SK-N-SH (cell line): ENCODE measurements at regions not wholly inside any gene's neighbourhood (a gene's known extent, or its start where the extent isn't known, plus 50 kb on each side); places are given as distances from the start of the nearest gene placed in this dataset.

Source experiments
- CTCF ChIA-PET: fragments of 300-600, 350-600 bp; formaldehyde crosslinking; extraction: SDS; loops from one replicate; lab custom pipeline; 2021; lab: Yijun Ruan, JAX
- POLR2A ChIA-PET: fragments of 350-600 bp; sonication (Branson Sonifier 250); formaldehyde crosslinking; extraction: SDS; loops from one replicate; lab custom pipeline; 2020; ENCODE audit warnings: antibody characterized with exemption, inconsistent platforms; lab: Yijun Ruan, JAX
- DNase-seq: peaks from one replicate; pipeline ENCODE4 v3.0.0; 2012
- H2AFZ ChIP-seq: fragments of 200-600 bp; sonication (generic); 2 replicates; pipeline ENCODE4 v1.8.1; 2016; ENCODE audit warnings: antibody characterized with exemption, mild to moderate bottlenecking, low read depth
- H3F3A ChIP-seq: fragments of 200-600 bp; sonication (generic); replicated peaks from 2 replicates; pipeline ENCODE3; 2016; ENCODE audit warnings: antibody characterized with exemption, mild to moderate bottlenecking; ENCODE audit not compliant: insufficient read depth
- H3K27ac ChIP-seq, 2 experiments: fragments of 200-500 bp in 1 of 2; fragments of 200-600 bp in 1 of 2; sonication (Bioruptor generic) in 1 of 2; sonication (generic), shearing (Covaris generic) in 1 of 2; 2 replicates each; pipeline versions ENCODE4 v1.5.1 to v1.6.1; 2014 to 2016; ENCODE audit warnings: low read depth in 2 of 2, inconsistent platforms in 1 of 2, low read length in 1 of 2, mild to moderate bottlenecking in 1 of 2, mixed read lengths in 1 of 2
- H3K27me3 ChIP-seq: fragments of 200-600 bp; sonication (generic), shearing (Covaris generic); 2 replicates; pipeline ENCODE4 v1.6.1; 2016; ENCODE audit warnings: mixed run types; ENCODE audit not compliant: insufficient read depth
- H3K36me3 ChIP-seq, 2 experiments: fragments of 200-500 bp in 1 of 2; fragments of 200-600 bp in 1 of 2; sonication (Bioruptor generic) in 1 of 2; sonication (generic) in 1 of 2; replicated peaks in 1 of 2; 2 replicates each; pipeline versions ENCODE3 to v1.5.1; 2014 to 2016; ENCODE audit warnings: low read length in 1 of 2, mild to moderate bottlenecking in 1 of 2; ENCODE audit not compliant: insufficient read depth in 2 of 2, control insufficient read depth in 1 of 2
- H3K4me1 ChIP-seq, 2 experiments: fragments of 200-500 bp in 1 of 2; fragments of 200-600 bp in 1 of 2; sonication (Bioruptor generic) in 1 of 2; sonication (generic), shearing (Covaris generic) in 1 of 2; 2 replicates each; pipeline versions ENCODE4 v1.5.1 to v1.6.1; 2014 to 2016; ENCODE audit warnings: low read depth in 1 of 2, low read length in 1 of 2, mixed run types in 1 of 2; ENCODE audit not compliant: insufficient read depth in 2 of 2, control insufficient read depth in 1 of 2
- H3K4me2 ChIP-seq: fragments of 200-600 bp; sonication (generic), shearing (Covaris generic); 2 replicates; pipeline ENCODE4 v1.6.1; 2017; ENCODE audit warnings: mixed run types
- H3K4me3 ChIP-seq, 2 experiments: fragments of 200-500 bp in 1 of 2; fragments of 200-600 bp in 1 of 2; sonication (Bioruptor generic) in 1 of 2; sonication (generic), shearing (Covaris generic) in 1 of 2; 2 replicates each; pipeline versions ENCODE4 v1.5.1 to v1.8.1; 2014 to 2016; ENCODE audit warnings: low read depth in 2 of 2, inconsistent platforms in 1 of 2, low read length in 1 of 2, mild to moderate bottlenecking in 1 of 2, mixed read lengths in 1 of 2, moderate library complexity in 1 of 2
- H3K79me2 ChIP-seq: fragments of 200-600 bp; sonication (generic); 2 replicates; pipeline ENCODE4 v1.8.1; 2017; ENCODE audit warnings: mild to moderate bottlenecking; ENCODE audit not compliant: insufficient read depth
- H3K9ac ChIP-seq: fragments of 200-600 bp; sonication (generic); 2 replicates; pipeline ENCODE4 v1.6.1; 2017; ENCODE audit warnings: mixed run types
- H3K9me2 ChIP-seq: fragments of 200-600 bp; sonication (generic); 2 replicates; pipeline ENCODE4 v1.6.1; 2017; ENCODE audit warnings: mixed run types
- H3K9me3 ChIP-seq: fragments of 200-600 bp; sonication (generic); 2 replicates; pipeline ENCODE4 v1.6.1; 2017; ENCODE audit warnings: mixed run types, mild to moderate bottlenecking, moderate library complexity
- H4K20me1 ChIP-seq: fragments of 200-600 bp; sonication (generic); 2 replicates; pipeline ENCODE4 v1.6.1; 2017; ENCODE audit warnings: mild to moderate bottlenecking, mixed run types; ENCODE audit not compliant: insufficient read depth
- ELF1 ChIP-seq: IDR thresholded peaks from 2 replicates; pipeline ENCODE4 v1.4.0; 2012
- FOSL2 ChIP-seq: IDR thresholded peaks from 2 replicates; pipeline ENCODE4 v1.4.0; 2012; ENCODE audit warnings: low read depth, mild to moderate bottlenecking, moderate library complexity, borderline replicate concordance
- FOXM1 ChIP-seq: IDR thresholded peaks from 2 replicates; pipeline ENCODE4 v1.4.0; 2012; ENCODE audit warnings: low read depth, mild to moderate bottlenecking
- IRF3 ChIP-seq: fragments of 150-350 bp; IDR thresholded peaks from 2 replicates; pipeline ENCODE4 v1.6.1; 2016; ENCODE audit warnings: mild to moderate bottlenecking, low read depth, low read length
- NFIC ChIP-seq: IDR thresholded peaks from 2 replicates; pipeline ENCODE4 v1.4.0; 2012; ENCODE audit warnings: borderline replicate concordance
- NRF1 ChIP-seq: IDR thresholded peaks from 2 replicates; pipeline ENCODE4 v1.6.1; 2012; ENCODE audit warnings: low read depth, mild to moderate bottlenecking, low read length
- POLR2AphosphoS5 ChIP-seq: IDR thresholded peaks from 2 replicates; pipeline ENCODE4 v1.6.1; 2012; ENCODE audit warnings: low read depth, low read length
- RAD21 ChIP-seq: IDR thresholded peaks from 2 replicates; pipeline ENCODE4 v1.6.1; 2012; ENCODE audit warnings: mild to moderate bottlenecking, low read length
- SIN3A ChIP-seq: IDR thresholded peaks from 2 replicates; pipeline ENCODE4 v1.6.1; 2012; ENCODE audit warnings: low read depth, mild to moderate bottlenecking, low read length, moderate library complexity, borderline replicate concordance
- SMC3 ChIP-seq: IDR thresholded peaks from 2 replicates; pipeline ENCODE4 v1.6.1; 2012; ENCODE audit warnings: low read depth, low read length, improper control_type of control experiment
- TAF1 ChIP-seq: IDR thresholded peaks from 2 replicates; pipeline ENCODE4 v1.6.1; 2012; ENCODE audit warnings: low read depth, mild to moderate bottlenecking, low read length, moderate library complexity, borderline replicate concordance
- TEAD4 ChIP-seq: IDR thresholded peaks from 2 replicates; pipeline ENCODE4 v1.4.0; 2012; ENCODE audit warnings: mild to moderate bottlenecking, borderline replicate concordance; ENCODE audit not compliant: insufficient read depth
- WGBS: methylation state at CpG from one replicate; pipeline ENCODE4 v1.1.6; 2017; ENCODE audit warnings: low lambda C conversion rate; 5-methylcytosine and 5-hydroxymethylcytosine counted together
- TF ChIP-seq, protein P1 (sequence below): IDR thresholded peaks from 2 replicates; pipeline ENCODE4 v1.4.0; 2012; ENCODE audit warnings: low read depth, borderline replicate concordance
- TF ChIP-seq, protein P2 (sequence below): fragments of 200-600 bp; sonication (generic); IDR thresholded peaks from 2 replicates; pipeline ENCODE4 v1.6.1; 2017; ENCODE audit warnings: antibody characterized with exemption, mild to moderate bottlenecking, moderate library complexity

DNA sequence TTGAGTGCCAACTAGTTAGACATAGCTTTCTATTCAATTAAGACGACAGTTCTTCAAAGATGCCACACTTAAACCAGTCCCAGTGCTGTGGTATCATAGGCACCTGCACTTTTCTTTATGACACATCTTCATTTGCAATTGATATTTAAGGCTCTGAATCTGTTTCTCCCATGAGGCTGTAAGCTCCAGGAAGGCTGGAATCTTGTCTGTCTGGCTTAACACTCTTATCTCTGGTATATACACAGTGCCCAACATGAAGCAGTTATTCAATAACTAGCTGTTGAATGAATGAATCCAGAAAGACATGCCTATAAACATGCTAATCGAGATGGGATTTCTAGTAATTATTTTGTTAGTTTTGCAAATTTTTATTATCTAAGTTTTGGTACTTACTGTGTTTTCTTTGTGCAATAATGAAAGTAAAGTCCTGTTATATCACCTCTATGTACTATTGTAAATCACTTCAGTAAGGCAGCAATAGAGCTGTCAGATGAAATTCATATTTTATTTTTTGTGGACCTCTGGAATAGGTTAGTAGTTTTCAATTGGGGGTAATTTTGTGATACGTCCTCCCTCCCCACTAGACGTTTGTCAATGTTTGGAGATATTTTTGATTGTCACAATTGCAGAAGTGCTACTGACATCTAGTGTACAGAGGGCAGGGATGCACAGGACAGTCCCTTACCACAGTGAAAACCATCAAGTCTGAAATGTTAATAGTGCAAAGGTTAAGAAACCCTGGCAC lies 51.3 kb upstream of the STEAP4 start:
- H3K9me3 ChIP-seq, result no peaks in the 10 kb centered on the region
- H3K27me3 ChIP-seq, result no peaks in the 10 kb centered on the region
- peak overlapping the region; percentile 16 to 19; a peak in 2 of 4 replicates for H3K4me3 ChIP-seq
- H3K36me3 ChIP-seq, result no peaks in the 10 kb centered on the region
- H3K27ac ChIP-seq, result no peak overlapping the region
- H4K20me1 ChIP-seq, result no peaks in the 10 kb centered on the region
- WGBS, result 18% methylated on average over 4 of the region's 4 CpGs
- H3K9ac ChIP-seq, result no peak overlapping the region
- CTCF ChIA-PET, result interaction anchor here (0.6 to 7.2 kb wide), 12 partner anchors 9 to 221 kb away, joined by 3 to 66 read pairs (median 4); no protein-coding TSS in a partner anchor
- H3K9me2 ChIP-seq, result no peaks in the 10 kb centered on the region
- H2AFZ ChIP-seq, result no peak overlapping the region
- DNase-seq, result peak; percentile 9
- POLR2A ChIA-PET, result no interaction called here
- H3K4me1 ChIP-seq, result no peaks in the 10 kb centered on the region; a peak in 2 of 4 replicates
- H3K79me2 ChIP-seq, result no peaks in the 10 kb centered on the region
- H3F3A ChIP-seq, result no peaks in the 10 kb centered on the region
- H3K4me2 ChIP-seq, result peak overlapping the region; percentile 16; the same call in 1 of the 2 replicates
- no peak for TF ChIP-seq POLR2AphosphoS5
- no peak for TF ChIP-seq TEAD4
- TF ChIP-seq, protein P1, sequence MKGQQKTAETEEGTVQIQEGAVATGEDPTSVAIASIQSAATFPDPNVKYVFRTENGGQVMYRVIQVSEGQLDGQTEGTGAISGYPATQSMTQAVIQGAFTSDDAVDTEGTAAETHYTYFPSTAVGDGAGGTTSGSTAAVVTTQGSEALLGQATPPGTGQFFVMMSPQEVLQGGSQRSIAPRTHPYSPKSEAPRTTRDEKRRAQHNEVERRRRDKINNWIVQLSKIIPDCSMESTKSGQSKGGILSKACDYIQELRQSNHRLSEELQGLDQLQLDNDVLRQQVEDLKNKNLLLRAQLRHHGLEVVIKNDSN, result no peak
- no peak for TF ChIP-seq NRF1
- no peak for TF ChIP-seq TAF1
- TF ChIP-seq FOSL2, result no peak
- TF ChIP-seq FOXM1, result no peak
- no peak for TF ChIP-seq IRF3
- peak; percentile 75 for TF ChIP-seq RAD21
- TF ChIP-seq ELF1, result no peak
- peak; percentile 57 for TF ChIP-seq SMC3
- TF ChIP-seq NFIC, result no peak
- TF ChIP-seq, protein P2, sequence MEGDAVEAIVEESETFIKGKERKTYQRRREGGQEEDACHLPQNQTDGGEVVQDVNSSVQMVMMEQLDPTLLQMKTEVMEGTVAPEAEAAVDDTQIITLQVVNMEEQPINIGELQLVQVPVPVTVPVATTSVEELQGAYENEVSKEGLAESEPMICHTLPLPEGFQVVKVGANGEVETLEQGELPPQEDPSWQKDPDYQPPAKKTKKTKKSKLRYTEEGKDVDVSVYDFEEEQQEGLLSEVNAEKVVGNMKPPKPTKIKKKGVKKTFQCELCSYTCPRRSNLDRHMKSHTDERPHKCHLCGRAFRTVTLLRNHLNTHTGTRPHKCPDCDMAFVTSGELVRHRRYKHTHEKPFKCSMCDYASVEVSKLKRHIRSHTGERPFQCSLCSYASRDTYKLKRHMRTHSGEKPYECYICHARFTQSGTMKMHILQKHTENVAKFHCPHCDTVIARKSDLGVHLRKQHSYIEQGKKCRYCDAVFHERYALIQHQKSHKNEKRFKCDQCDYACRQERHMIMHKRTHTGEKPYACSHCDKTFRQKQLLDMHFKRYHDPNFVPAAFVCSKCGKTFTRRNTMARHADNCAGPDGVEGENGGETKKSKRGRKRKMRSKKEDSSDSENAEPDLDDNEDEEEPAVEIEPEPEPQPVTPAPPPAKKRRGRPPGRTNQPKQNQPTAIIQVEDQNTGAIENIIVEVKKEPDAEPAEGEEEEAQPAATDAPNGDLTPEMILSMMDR, result peak; percentile 60

- H3K9me3 ChIP-seq, result no peaks in the 10 kb centered on the region
- H3K9ac ChIP-seq, result no peak overlapping the region
- no peaks in the 10 kb centered on the region for H3K9me2 ChIP-seq
- CTCF ChIA-PET, result interaction anchor here (0.8 to 7.2 kb wide), 12 partner anchors 9 to 221 kb away, joined by 3 to 66 read pairs (median 4); no protein-coding TSS in a partner anchor
- TF ChIP-seq RAD21, result peak; percentile 52
- TF ChIP-seq FOSL2, result no peak
- TF ChIP-seq SIN3A, result no peak
- TF ChIP-seq, protein P2, result 0 out of 2 replicates have a peak, but pooled peaks have one; percentile 18
- no peak overlapping the region for H2AFZ ChIP-seq
- 36% methylated on average over 1 of the region's 1 CpG for WGBS
- no peak overlapping the region for H3K27ac ChIP-seq
- no peaks in the 10 kb centered on the region for H3K36me3 ChIP-seq
- no peaks in the 10 kb centered on the region for H3F3A ChIP-seq
- H4K20me1 ChIP-seq, result no peaks in the 10 kb centered on the region
- no peak overlapping the region for H3K4me2 ChIP-seq
- H3K4me1 ChIP-seq, result no peaks in the 10 kb centered on the region; a peak in 2 of 4 replicates
- DNase-seq, result no peak
- H3K4me3 ChIP-seq, result no peak overlapping the region
- H3K79me2 ChIP-seq, result no peaks in the 10 kb centered on the region
- no peaks in the 10 kb centered on the region for H3K27me3 ChIP-seq
- POLR2A ChIA-PET, result no interaction called here
These were observed 50.6 kb upstream of the STEAP4 start for GRCh38 chr7:88357294-88357693.
